SK-N-SH treated with all-trans-retinoic acid at 6 μM for 48 hours (cell line): ENCODE measurements at regions not wholly inside any gene's neighbourhood (a gene's known extent, or its start where the extent isn't known, plus 50 kb on each side); places are given as distances from the start of the nearest gene placed in this dataset.
"Not testable (repeated sequence)": the region's sequence is repeated elsewhere in the genome, so short reads cannot be mapped to it uniquely, and the experiment has no call there.

Source experiments
- ATAC-seq: fragments of 200-7000 bp; cut with Tn5 transposase; 3 replicates; pipeline ENCODE4 v1.9.1; 2020; ENCODE audit warnings: mild to moderate bottlenecking, moderate library complexity
- ARNTL ChIP-seq: fragments of 450-650 bp; formaldehyde crosslinking; IDR thresholded peaks from 2 replicates; pipeline ENCODE4 v1.5.0; 2020; ENCODE audit warnings: low read depth, mild to moderate bottlenecking, moderate library complexity, borderline replicate concordance
- BACH2 ChIP-seq: fragments of 250-450 bp; sonication (Bioruptor Pico); IDR thresholded peaks from 2 replicates; pipeline ENCODE4 v1.9.0; 2021; ENCODE audit warnings: mild to moderate bottlenecking, borderline replicate concordance
- CREB5 ChIP-seq: fragments of 250-450 bp; sonication (Bioruptor Pico); IDR thresholded peaks from 2 replicates; pipeline ENCODE4 v1.5.1; 2020; ENCODE audit warnings: low read depth, mild to moderate bottlenecking, moderate library complexity
- CSDC2 ChIP-seq: fragments of 250-450 bp; sonication (Bioruptor Pico); IDR thresholded peaks from 2 replicates; pipeline ENCODE4 v1.5.0; 2020; ENCODE audit warnings: mild to moderate bottlenecking, moderate library complexity
- CSRNP3 ChIP-seq: fragments of 250-450 bp; sonication (Bioruptor Pico); IDR thresholded peaks from 2 replicates; pipeline ENCODE4 v1.5.1; 2021; ENCODE audit warnings: mild to moderate bottlenecking, moderate library complexity
- GLIS3 ChIP-seq: fragments of 250-450 bp; sonication (Bioruptor Pico); IDR thresholded peaks from 2 replicates; pipeline ENCODE4 v1.5.0; 2020; ENCODE audit warnings: mild to moderate bottlenecking, moderate library complexity
- ISL1 ChIP-seq: fragments of 250-450 bp; sonication (Bioruptor Pico); IDR thresholded peaks from 2 replicates; pipeline ENCODE4 v2.1.2; 2022; ENCODE audit warnings: mild to moderate bottlenecking, moderate library complexity
- OSR1 ChIP-seq: fragments of 250-450 bp; sonication (Bioruptor Pico); IDR thresholded peaks from 2 replicates; pipeline ENCODE4 v1.8.0; 2022; ENCODE audit warnings: moderate library complexity, mild to moderate bottlenecking, inconsistent platforms
- PPARA ChIP-seq: fragments of 250-450 bp; sonication (Bioruptor Pico); IDR thresholded peaks from 2 replicates; pipeline ENCODE4 v1.5.0; 2020; ENCODE audit warnings: mild to moderate bottlenecking, borderline replicate concordance
- RARB ChIP-seq: fragments of 250-450 bp; sonication (Bioruptor Pico); IDR thresholded peaks from 2 replicates; pipeline ENCODE4 v1.8.0; 2021; ENCODE audit warnings: mild to moderate bottlenecking, moderate library complexity
- SNAI2 ChIP-seq: fragments of 250-450 bp; sonication (Bioruptor Pico); IDR thresholded peaks from 2 replicates; pipeline ENCODE4 v1.5.0; 2020; ENCODE audit warnings: mild to moderate bottlenecking, moderate library complexity
- TCF4 ChIP-seq: fragments of 250-450 bp; sonication (Bioruptor Pico); IDR thresholded peaks from 2 replicates; pipeline ENCODE4 v1.8.0; 2021; ENCODE audit warnings: mild to moderate bottlenecking, moderate library complexity, borderline replicate concordance
- TOX ChIP-seq: fragments of 250-450 bp; sonication (Bioruptor Pico); IDR thresholded peaks from 2 replicates; pipeline ENCODE4 v1.8.0; 2021; ENCODE audit warnings: mild to moderate bottlenecking, moderate library complexity, borderline replicate concordance
- TSHZ2 ChIP-seq: fragments of 250-450 bp; sonication (Bioruptor Pico); IDR thresholded peaks from 2 replicates; pipeline ENCODE4 v1.5.0; 2020; ENCODE audit warnings: mild to moderate bottlenecking, moderate library complexity
- ZC3H10 ChIP-seq: fragments of 250-450 bp; sonication (Bioruptor Pico); IDR thresholded peaks from 2 replicates; pipeline ENCODE4 v1.5.1; 2021; ENCODE audit warnings: mild to moderate bottlenecking, moderate library complexity
- ZFP30 ChIP-seq: fragments of 450-650 bp; formaldehyde crosslinking; IDR thresholded peaks from 2 replicates; pipeline ENCODE4 v1.5.0; 2022; ENCODE audit warnings: mild to moderate bottlenecking, moderate library complexity
- ZNF565 ChIP-seq: fragments of 450-650 bp; formaldehyde crosslinking; conservative IDR thresholded peaks from 2 replicates; pipeline ENCODE4 v1.5.0; 2020; ENCODE audit warnings: low read depth, mild to moderate bottlenecking, moderate library complexity
- ZNF8 ChIP-seq: fragments of 450-650 bp; formaldehyde crosslinking; IDR thresholded peaks from 2 replicates; pipeline ENCODE4 v1.5.0; 2020; ENCODE audit warnings: mild to moderate bottlenecking, moderate library complexity

- TF ChIP-seq CREB5 (CRISPR knock-in tag) (no peak), ISL1 (CRISPR knock-in tag) (no peak)
These were observed 66.6 kb upstream of the C1QTNF9B start (continued) for GRCh38 chr13:23963947-23964346.

- TF ChIP-seq CSDC2 (no peak), TCF4 (no peak), ZFP30 (CRISPR knock-in tag) (no peak), ISL1 (CRISPR knock-in tag) (no peak), SNAI2 (CRISPR knock-in tag) (no peak), ZC3H10 (CRISPR knock-in tag) (no peak), ARNTL (CRISPR knock-in tag) (no peak), ZNF8 (CRISPR knock-in tag) (no peak), RARB (CRISPR knock-in tag) (no peak), CSRNP3 (CRISPR knock-in tag) (no peak), PPARA (CRISPR knock-in tag) (no peak), TOX (CRISPR knock-in tag) (no peak), ZNF565 (CRISPR knock-in tag) (no peak)
- TF ChIP-seq, all 23 proteins: peak for 0
- ATAC-seq = no peak
These were observed 68.0 kb upstream of the C1QTNF9B start for GRCh38 chr13:23965346-23965745.

- no peak for ATAC-seq
These were observed 69.0 kb upstream of the C1QTNF9B start for GRCh38 chr13:23966221-23966690.

GRCh38 chr13:23966691-23967615, 69.7 kb upstream of the C1QTNF9B start:
- ATAC-seq = no peak
- TF ChIP-seq TSHZ2 = no peak
- TF ChIP-seq RARB (CRISPR knock-in tag) = no peak
- no peak for TF ChIP-seq SNAI2 (CRISPR knock-in tag)
- no peak for TF ChIP-seq TOX (CRISPR knock-in tag)
- TF ChIP-seq CSRNP3 (CRISPR knock-in tag) = no peak
- no peak for TF ChIP-seq BACH2 (CRISPR knock-in tag)

More at GRCh38 chr13:23966221-23966690, 69.0 kb upstream of the C1QTNF9B start:
- TF ChIP-seq TSHZ2 (no peak), PPARA (CRISPR knock-in tag) (no peak), CSDC2 (no peak), ZNF8 (CRISPR knock-in tag) (no peak), OSR1 (CRISPR knock-in tag) (no peak), GLIS3 (CRISPR knock-in tag) (no peak), SNAI2 (CRISPR knock-in tag) (no peak)

- not testable (repeated sequence) for ATAC-seq
These were observed 70.5 kb upstream of the C1QTNF9B start for GRCh38 chr13:23967792-23968191.
